ENCODE measurements at regions not wholly inside any gene's neighbourhood (a gene's known extent, or its start where the extent isn't known, plus 50 kb on each side); places are given as distances from the start of the nearest gene placed in this dataset.

GRCh38 chr14:38046160-38046559 lies 161.5 kb upstream of the SSTR1 start:
- TF ChIP-seq POLR2AphosphoS5 (IDR thresholded peaks at IDR 0.05; ENCODE audit: low read depth, low read length) (no peak), POLR2A (IDR thresholded peaks at IDR 0.05; ENCODE audit: low read depth, low read length) (no peak)
